Glomerular visceral epithelial cell (primary cell): ENCODE measurements at regions not wholly inside any gene's neighbourhood (a gene's known extent, or its start where the extent isn't known, plus 50 kb on each side); places are given as distances from the start of the nearest gene placed in this dataset.
A peak's percentile ranks its signal among the peaks of the same experiment; 100 is the strongest.
"Not testable (repeated sequence)": the region's sequence is repeated elsewhere in the genome, so short reads cannot be mapped to it uniquely, and the experiment has no call there.

Source experiments
- DNase-seq: peaks from one replicate; pipeline ENCODE4 v3.0.0-alpha.2; 2016; ENCODE audit errors: extremely low spot score

GRCh38 chr10:80697926-80698325, 160.2 kb downstream of the SH2D4B start:
- no peak for DNase-seq

GRCh38 chr10:80699602-80700039, 161.9 kb downstream of the SH2D4B start:
- peak; percentile 57 for DNase-seq

- no peak for DNase-seq
These were observed 162.6 kb downstream of the SH2D4B start for GRCh38 chr10:80700252-80700651.

GRCh38 chr10:80700760-80701444, 163.2 kb downstream of the SH2D4B start:
- DNase-seq, result no peak

GRCh38 chr10:80701706-80702105, 164.0 kb downstream of the SH2D4B start:
- no peak for DNase-seq

- DNase-seq, result no peak
These were observed 164.4 kb downstream of the SH2D4B start for GRCh38 chr10:80702143-80702542.

GRCh38 chr10:80705899-80706298, 168.2 kb downstream of the SH2D4B start:
- no peak for DNase-seq

GRCh38 chr10:80708185-80708584, 170.5 kb downstream of the SH2D4B start:
- DNase-seq, result no peak

- no peak for DNase-seq
These were observed 171.1 kb downstream of the SH2D4B start for GRCh38 chr10:80708808-80709207.

GRCh38 chr10:80709866-80710265, 172.2 kb downstream of the SH2D4B start:
- DNase-seq, result no peak

- no peak for DNase-seq
These were observed 175.8 kb downstream of the SH2D4B start for GRCh38 chr10:80713398-80713928.

GRCh38 chr10:80714566-80714965, 176.9 kb downstream of the SH2D4B start:
- no peak for DNase-seq

- no peak for DNase-seq
These were observed 180.3 kb downstream of the SH2D4B start for GRCh38 chr10:80718024-80718423.

GRCh38 chr10:80719935-80720334, 182.2 kb downstream of the SH2D4B start:
- DNase-seq, result no peak

GRCh38 chr10:80720549-80720948, 182.8 kb downstream of the SH2D4B start:
- no peak for DNase-seq

GRCh38 chr10:80728354-80728753, 190.7 kb downstream of the SH2D4B start:
- not testable (repeated sequence) for DNase-seq

GRCh38 chr10:80729896-80730295, 192.2 kb downstream of the SH2D4B start:
- DNase-seq, result no peak

GRCh38 chr10:80730522-80730921, 192.8 kb downstream of the SH2D4B start:
- no peak for DNase-seq

- no peak for DNase-seq
These were observed 196.9 kb downstream of the SH2D4B start for GRCh38 chr10:80734589-80734988.

GRCh38 chr10:80737209-80737608, 199.5 kb downstream of the SH2D4B start:
- no peak for DNase-seq

GRCh38 chr10:80739328-80739727, 201.6 kb downstream of the SH2D4B start:
- no peak for DNase-seq

GRCh38 chr10:80739963-80740715, 202.4 kb downstream of the SH2D4B start:
- DNase-seq, result no peak

- no peak for DNase-seq
These were observed 203.6 kb downstream of the SH2D4B start for GRCh38 chr10:80741278-80741677.
